C1 segment of cervical spinal cord (tissue), 14 donors: ENCODE measurements at regions not wholly inside any gene's neighbourhood (a gene's known extent, or its start where the extent isn't known, plus 50 kb on each side); places are given as distances from the start of the nearest gene placed in this dataset.

Experiments used
- DNase-seq, 14 donors: peaks; one replicate each; lab custom pipeline; 2025; lab: John Stamatoyannopoulos, UW

DNA sequence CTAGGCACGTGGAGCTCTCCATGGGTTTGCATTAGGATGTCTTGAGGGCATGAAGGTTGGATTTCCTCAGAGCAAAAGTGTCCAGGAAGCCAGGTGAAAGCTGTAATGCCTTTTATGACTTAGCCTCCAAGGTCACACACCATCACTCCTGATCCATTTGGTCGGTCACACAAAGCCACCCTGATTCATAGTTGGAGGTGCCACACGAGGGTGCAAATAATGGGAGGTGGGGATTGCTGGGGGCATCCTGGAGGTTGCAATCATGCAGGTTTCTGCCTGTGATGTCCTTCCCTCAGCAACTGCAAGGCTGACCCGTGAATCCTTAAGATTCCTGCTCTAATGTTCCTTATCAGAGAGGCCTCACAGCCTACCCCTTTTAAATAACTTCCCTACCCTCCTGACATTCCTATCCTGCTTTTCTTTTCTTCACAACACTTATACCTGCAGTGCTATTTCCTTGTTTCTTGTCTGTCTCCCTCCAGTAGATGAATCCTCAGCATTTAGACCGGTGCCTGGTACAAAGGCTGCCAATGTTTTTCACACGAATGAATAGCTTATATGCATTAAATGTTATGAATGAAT, 97.1 kb downstream of the LIPG start:
- DNase-seq, result no peak

DNA sequence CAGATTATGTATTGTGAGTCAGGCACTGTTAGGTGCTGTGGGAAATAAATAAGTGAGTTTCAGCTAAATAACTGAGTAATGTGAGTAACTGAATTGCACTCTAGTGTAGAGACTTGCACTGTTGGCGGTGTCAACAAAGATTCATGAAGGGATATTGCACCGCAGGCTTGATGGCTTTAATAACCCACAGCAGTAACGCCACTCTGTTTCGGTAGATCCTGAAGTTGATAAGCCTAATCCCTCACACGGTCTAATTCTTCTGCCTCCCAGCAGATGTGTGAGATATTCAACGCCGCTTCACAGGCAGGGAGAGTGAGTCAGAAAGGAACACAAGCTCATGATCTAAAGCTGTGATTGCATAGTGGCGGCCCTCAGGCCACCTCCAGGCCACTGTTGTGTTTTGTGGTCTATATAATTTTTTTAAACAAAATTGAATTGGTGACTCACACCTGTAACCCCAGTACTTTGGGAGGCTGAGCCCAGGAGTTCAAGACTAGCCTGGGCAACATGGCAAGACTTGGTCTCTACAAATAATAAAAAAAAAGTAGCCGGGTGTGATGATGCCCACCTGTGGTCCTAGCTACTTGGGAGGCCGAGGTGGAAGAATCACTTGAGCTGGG, 94.3 kb downstream of the LIPG start:
- DNase-seq, result no peak

DNA sequence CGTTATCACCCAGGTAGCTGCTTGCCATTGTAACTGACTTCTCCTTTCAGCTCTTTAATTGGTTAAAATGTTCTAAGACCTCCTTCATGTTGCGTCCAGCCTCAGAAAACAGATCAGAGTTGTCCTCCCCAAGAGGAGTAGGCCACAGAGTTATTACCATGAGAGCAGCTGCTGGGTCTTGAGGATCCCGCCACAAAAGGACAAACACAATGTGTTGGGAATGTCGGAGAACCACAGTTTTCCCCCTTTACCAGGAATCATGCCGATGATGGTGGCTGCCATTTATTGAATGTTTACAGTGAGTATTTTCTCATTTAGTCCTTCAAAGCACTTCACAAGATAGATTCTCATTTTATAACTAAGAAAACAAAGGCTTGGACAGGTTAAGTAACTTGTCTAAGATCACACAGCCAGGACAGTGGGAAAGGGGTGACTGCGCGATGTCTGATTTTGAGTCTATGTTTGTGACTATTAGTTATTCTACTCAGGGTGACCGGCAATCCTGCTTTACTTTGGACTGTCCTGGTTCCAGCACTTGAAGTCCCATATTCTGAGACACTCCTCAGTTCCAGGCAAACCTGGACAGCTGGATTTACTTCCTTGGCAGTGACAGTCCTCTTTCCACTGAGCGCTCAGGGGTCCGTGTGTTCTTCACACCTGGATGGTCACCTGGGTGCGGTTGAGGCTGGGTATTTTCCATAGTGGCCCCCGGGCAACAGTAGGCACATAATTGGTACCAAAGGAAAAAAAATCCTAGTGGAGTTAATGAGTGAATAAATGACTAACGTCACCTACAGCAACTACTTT, 93.6 kb downstream of the LIPG start:
- no peak for DNase-seq

DNA sequence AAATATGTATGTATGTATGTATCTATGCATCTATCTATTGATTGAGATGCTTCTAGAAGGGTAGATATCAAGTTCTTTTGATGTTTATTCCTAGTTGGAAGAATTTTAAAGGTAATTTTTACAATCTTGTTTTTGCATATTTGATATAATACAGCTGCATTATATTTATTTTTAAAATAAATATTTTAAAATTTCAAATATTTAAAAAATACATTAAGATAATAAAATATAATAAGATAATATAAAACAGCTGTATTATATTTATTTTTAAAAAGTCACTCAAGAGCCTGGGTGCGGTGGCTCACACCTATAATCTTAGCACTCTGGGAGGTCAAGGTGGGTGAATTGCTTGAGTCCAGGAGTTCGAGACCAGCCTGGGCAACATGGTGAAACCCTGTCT, 92.5 kb downstream of the LIPG start:
- DNase-seq, result no peak

DNA sequence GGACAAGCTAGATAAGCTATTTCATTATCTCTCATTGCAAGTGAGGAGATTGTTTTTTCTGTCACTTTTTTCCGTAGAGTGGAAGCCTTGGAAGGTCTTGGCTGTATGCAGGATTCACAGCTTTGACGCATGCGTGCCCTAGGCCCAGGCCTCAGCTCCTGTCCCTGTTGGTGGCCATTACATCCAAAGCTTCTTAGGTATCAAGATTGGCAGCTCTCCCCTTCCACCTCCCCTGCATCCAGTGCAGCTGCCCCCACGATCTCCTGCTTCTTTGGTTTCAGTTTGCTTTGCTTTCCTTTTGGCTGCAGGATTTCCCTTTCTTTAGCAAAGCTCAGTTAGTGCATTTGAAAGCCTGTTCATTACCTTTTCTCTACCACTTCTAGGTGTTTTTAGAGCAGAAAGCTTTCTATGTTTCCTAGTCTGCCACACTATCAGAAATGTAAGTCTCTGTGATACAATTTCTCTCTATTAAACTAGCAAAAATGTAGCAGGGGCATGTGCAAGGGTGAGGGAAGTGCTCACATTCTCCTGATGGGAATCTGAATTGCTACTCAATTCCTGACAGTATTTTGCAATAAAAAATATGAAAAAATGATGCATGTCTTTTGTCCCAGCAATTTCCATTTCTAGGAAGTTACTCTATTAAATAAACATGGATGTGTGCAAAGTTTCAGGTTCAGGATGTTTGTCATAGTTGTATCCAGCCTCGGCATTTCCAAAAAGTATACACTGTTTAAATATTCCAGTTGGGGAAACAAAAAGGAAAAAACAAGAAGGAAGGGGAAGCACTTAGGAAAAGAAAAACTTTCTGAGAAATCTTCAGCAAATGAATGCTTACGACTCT, 91.2 kb downstream of the LIPG start:
- DNase-seq, result no peak

DNA sequence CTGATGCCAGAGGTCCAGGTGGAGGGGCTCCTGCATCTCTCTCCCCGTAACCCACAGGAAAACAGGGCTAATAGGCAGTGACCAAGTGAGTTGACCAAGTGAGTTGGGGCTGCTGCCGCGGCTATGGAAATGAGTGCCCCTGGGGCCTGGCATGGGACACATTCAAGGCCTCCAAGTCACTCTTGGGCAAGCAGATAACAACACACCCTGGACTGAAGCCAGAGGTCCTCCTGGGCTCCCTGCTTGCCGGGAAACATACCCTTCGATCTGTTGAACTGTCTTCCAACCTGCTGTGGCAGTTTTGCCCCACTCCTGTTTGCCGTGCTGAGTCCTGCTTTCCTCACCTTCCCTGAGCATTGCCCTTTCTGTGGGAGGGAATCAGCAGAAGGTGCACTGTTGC, 89.2 kb downstream of the LIPG start:
- DNase-seq, result no peak

DNA sequence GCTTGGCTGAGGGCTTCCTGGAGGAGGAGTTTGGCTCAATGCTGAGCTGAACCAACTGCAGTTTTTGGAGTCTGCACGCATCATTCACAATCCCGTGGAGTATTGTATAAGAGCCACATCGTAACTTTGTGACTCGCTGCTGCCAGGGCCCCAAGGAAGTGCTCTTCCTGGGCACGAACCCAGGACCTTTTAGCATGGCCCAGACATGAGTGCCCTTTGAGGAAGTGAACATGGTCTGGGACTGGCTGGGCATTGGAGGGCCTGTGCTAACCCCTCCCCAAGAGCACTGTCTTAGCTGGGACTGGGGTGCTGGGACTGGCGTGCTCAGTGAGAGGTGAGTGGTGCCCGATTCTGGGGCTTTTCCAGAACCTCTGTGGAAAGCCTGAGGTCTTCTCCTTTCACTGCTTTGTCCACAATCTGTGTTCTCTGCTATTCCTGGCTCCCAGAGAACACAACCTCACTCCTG, 88.6 kb downstream of the LIPG start:
- DNase-seq, result no peak

DNA sequence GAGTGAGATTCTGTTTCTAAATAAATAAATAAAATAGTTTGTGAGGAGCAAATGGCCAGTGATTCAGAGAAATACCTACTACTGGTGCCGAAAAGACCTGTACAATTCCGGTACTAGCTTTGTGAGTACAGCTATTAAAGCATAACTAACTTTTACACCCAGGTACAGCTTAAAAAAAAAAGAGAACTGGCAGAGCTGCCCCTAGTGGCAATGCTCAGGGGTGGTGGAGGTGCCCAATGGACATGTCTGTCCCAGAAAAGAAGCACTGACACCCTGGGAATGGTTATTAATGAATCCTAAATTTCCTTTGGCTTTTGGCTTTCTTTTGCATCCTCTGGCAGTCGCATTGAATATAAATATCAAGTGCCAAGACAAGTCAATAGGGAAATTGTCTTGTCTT, 87.0 kb downstream of the LIPG start:
- no peak for DNase-seq
